GM23248 (cell line): ENCODE measurements at regions not wholly inside any gene's neighbourhood (a gene's known extent, or its start where the extent isn't known, plus 50 kb on each side); places are given as distances from the start of the nearest gene placed in this dataset.

Experiments used
- EZH2 ChIP-seq: fragments of 200-600 bp; sonication (generic); IDR thresholded peaks from 2 replicates; pipeline ENCODE4 v1.6.1; 2018; ENCODE audit warnings: antibody characterized with exemption, mild to moderate bottlenecking; ENCODE audit not compliant: insufficient read depth, poor library complexity, severe bottlenecking
- EZH2phosphoT487 ChIP-seq: fragments of 200-600 bp; sonication (generic); IDR thresholded peaks from 2 replicates; pipeline ENCODE4 v1.6.1; 2018; ENCODE audit warnings: antibody characterized with exemption, moderate library complexity, mild to moderate bottlenecking, low read depth; ENCODE audit not compliant: insufficient read depth

DNA sequence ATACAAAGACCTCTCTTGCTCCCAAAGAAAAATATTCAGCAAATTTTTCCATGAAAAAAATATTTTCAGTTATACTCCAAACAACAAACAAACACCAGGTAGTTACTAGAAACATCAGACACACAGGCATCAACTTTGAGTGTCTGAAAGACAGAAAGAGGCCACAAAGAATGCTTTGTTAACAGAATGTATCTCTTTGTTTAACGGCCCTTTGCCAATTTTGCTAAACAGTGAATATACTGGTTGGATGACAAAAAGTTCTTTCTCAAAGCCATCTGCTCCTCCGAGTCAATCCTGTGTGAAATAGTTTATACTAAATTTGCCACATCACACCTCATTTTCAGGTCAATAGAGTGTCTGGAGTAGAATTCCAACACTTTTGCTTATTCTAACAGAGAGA lies 216.7 kb upstream of the PHF14 start:
- TF ChIP-seq EZH2phosphoT487 (no peak), EZH2 (no peak)
